Cardiac muscle cell (in vitro differentiated cells and primary cell): ENCODE measurements at regions not wholly inside any gene's neighbourhood (a gene's known extent, or its start where the extent isn't known, plus 50 kb on each side); places are given as distances from the start of the nearest gene placed in this dataset.

Source experiments
- DNase-seq, 2 donors: peaks; one replicate each; pipeline versions ENCODE4 v3.0.0 to v3.0.0-alpha.2; 2010 to 2017; ENCODE audit warnings: low read depth in 1 of 2, low spot score in 1 of 2
- H3K27ac ChIP-seq: fragments of 200-600 bp; sonication (generic); 2 replicates; pipeline ENCODE4 v1.5.1; 2016
- H3K27me3 ChIP-seq: fragments of 200-600 bp; sonication (generic); 2 replicates; pipeline ENCODE4 v1.6.0; 2016; ENCODE audit warnings: control low read depth
- H3K36me3 ChIP-seq: fragments of 200-600 bp; sonication (generic); 2 replicates; pipeline ENCODE4 v1.5.1; 2016; ENCODE audit warnings: control low read depth
- H3K4me1 ChIP-seq: fragments of 200-600 bp; sonication (generic); 2 replicates; pipeline ENCODE4 v1.8.1; 2017; ENCODE audit warnings: low read depth, mild to moderate bottlenecking, mixed run types
- H3K4me3 ChIP-seq: fragments of 200-600 bp; sonication (generic); 2 replicates; pipeline ENCODE4 v1.5.1; 2016; ENCODE audit warnings: mild to moderate bottlenecking
- H3K9me3 ChIP-seq: fragments of 200-600 bp; sonication (generic); 2 replicates; pipeline ENCODE4 v1.5.1; 2017; ENCODE audit warnings: low read depth, mild to moderate bottlenecking, control low read depth
- TF ChIP-seq, protein P1 (sequence below): IDR thresholded peaks from 2 replicates; pipeline ENCODE4 v1.5.1; 2012; ENCODE audit warnings: low read depth, mild to moderate bottlenecking, low read length

DNA sequence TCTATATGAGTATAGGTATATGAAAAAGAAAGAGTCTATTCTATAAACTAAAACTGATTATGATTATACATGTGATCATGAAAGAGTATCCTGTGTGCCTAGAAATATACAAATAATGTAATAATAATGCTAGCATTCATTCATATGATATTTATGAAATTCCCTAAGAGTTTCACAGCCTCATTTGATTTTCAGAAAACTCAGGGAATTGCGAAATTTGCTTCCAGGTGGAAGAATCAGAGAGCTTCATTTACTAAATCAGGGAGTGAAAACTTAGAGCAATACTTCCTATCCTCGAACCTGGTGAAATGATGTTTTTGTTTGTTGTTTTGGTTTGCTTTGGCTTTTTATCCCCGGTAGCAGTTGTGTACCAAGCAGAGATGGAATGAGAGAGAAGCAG lies 1105.7 kb upstream of the SLIT2 start:
- Histone ChIP-seq H3K9me3 (no peaks in the 10 kb centered on the region), H3K27me3 (no peaks in the 10 kb centered on the region), H3K27ac (no peak overlapping the region), H3K4me1 (no peaks in the 10 kb centered on the region), H3K4me3 (no peak overlapping the region), H3K36me3 (no peaks in the 10 kb centered on the region)
- TF ChIP-seq, protein P1, sequence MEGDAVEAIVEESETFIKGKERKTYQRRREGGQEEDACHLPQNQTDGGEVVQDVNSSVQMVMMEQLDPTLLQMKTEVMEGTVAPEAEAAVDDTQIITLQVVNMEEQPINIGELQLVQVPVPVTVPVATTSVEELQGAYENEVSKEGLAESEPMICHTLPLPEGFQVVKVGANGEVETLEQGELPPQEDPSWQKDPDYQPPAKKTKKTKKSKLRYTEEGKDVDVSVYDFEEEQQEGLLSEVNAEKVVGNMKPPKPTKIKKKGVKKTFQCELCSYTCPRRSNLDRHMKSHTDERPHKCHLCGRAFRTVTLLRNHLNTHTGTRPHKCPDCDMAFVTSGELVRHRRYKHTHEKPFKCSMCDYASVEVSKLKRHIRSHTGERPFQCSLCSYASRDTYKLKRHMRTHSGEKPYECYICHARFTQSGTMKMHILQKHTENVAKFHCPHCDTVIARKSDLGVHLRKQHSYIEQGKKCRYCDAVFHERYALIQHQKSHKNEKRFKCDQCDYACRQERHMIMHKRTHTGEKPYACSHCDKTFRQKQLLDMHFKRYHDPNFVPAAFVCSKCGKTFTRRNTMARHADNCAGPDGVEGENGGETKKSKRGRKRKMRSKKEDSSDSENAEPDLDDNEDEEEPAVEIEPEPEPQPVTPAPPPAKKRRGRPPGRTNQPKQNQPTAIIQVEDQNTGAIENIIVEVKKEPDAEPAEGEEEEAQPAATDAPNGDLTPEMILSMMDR, result no peak
- no peak for DNase-seq

DNA sequence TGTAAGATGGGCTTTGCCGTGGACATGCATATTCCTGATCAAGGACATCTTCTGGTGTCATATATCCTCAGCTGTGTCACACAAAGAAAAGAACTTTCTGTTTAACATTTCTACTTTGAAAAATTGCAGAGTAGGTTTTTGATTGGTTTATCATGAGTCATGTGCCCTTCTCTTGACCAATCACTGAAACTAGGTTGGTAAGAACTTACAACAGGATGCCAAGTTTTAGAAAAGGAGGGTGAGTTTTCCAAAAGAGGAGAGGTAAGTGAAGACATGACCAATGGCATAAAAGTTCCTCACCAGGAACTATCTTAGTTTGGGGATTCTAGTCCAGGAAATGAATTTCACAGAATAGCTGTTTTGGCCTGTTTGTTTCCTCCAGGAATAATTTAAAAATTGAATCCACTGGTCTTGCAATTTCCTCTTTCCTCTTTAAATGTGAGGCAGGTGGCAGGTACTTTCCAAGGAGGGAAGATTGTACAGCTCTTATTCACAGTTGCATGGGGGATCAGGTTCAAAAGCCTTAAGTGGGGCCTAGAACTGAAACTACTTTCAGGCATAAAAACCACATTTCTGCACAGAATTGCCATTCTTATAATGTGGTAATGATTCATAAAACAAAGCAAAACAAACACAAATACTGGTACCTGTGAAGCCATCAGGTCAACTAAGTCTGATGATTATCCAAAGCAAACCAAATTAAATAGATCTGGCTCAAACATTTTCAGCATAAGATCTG lies 1114.5 kb upstream of the LCORL start:
- H3K4me1 ChIP-seq, result peaks cover 9% of the 10 kb centered on the region
- H3K9me3 ChIP-seq, result no peaks in the 10 kb centered on the region
- H3K27me3 ChIP-seq, result no peaks in the 10 kb centered on the region
- DNase-seq, result no peak
- TF ChIP-seq, protein P1, result no peak
- H3K4me3 ChIP-seq, result no peak overlapping the region
- H3K36me3 ChIP-seq, result no peaks in the 10 kb centered on the region
- no peak overlapping the region for H3K27ac ChIP-seq

DNA sequence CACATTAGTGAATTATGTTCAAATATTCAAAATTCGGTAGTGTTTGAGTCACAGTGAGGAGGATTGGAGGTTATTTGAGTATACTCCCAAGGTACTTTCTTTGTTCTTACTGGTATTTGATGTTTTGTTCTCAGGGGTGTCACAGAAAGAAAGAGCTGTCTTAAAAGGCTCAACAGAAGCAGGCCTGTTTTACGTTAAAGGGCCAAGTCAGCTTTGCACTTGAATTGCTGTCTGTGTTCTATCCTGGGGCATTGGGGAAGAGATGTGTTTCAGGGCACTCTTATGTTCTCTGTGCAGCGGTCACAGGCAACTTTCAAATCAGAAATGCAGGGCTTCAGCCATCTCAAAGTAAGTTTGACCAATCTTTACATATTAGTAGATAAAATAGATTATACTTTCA lies 1113.1 kb upstream of the LCORL start:
- Histone ChIP-seq H3K9me3 (no peaks in the 10 kb centered on the region), H3K36me3 (no peaks in the 10 kb centered on the region), H3K27ac (peak overlapping the region; percentile 57), H3K4me1 (peaks cover 9% of the 10 kb centered on the region), H3K27me3 (no peaks in the 10 kb centered on the region), H3K4me3 (no peak overlapping the region)
- DNase-seq, result peak in 1 of 2 donors; percentile 72
- TF ChIP-seq, protein P1, result no peak

DNA sequence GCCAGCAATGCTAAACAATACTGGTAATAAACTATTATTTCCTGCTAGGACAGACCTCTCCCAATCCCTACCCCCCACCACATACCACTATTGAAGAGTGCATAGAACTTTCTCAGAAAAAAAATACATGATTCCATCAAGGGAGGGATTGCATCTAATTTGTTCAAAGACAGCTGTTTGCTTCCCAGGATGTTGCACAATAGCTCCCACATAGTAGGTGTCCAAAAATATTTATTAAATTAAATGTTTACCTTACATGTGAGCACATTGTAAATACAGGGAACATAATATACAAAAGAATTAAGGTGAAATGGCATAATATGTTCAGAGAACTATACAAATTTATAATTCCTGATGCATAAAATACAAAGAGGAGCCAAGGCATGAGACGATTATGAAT lies 1111.8 kb upstream of the LCORL start:
- TF ChIP-seq, protein P1, result no peak
- H3K36me3 ChIP-seq, result no peaks in the 10 kb centered on the region
- H3K27me3 ChIP-seq, result no peaks in the 10 kb centered on the region
- H3K9me3 ChIP-seq, result no peaks in the 10 kb centered on the region
- no peak overlapping the region for H3K4me3 ChIP-seq
- peaks cover 9% of the 10 kb centered on the region for H3K4me1 ChIP-seq
- DNase-seq, result no peak
- H3K27ac ChIP-seq, result no peak overlapping the region

DNA sequence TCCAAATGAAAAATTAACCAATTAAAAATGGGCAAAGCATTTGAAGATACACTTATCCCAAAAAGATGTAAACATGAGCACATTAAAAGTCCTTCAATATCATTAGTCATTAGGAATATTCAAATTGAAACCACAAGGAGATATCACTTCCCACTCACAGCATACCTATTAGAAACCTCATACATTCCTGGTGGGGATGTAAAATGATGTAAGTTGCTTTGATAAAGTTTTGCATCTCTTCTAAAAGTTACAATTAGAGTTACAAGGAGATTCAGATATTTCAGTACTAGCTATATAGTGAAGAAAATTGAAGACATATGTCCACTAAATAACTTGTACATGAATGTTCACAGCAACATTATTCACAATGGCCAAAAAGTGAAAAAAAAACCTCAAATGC lies 1109.3 kb upstream of the LCORL start:
- no peaks in the 10 kb centered on the region for H3K9me3 ChIP-seq
- no peak overlapping the region for H3K27ac ChIP-seq
- no peaks in the 10 kb centered on the region for H3K36me3 ChIP-seq
- peaks cover 9% of the 10 kb centered on the region for H3K4me1 ChIP-seq
- no peaks in the 10 kb centered on the region for H3K27me3 ChIP-seq
- H3K4me3 ChIP-seq, result no peak overlapping the region
- DNase-seq, result peak in 1 of 2 donors; percentile 7
- TF ChIP-seq, protein P1, result no peak
